Fibroblast of lung (primary cell): ENCODE measurements at regions not wholly inside any gene's neighbourhood (a gene's known extent, or its start where the extent isn't known, plus 50 kb on each side); places are given as distances from the start of the nearest gene placed in this dataset.

Experiments
- CTCF ChIP-seq, 2 donors: IDR thresholded peaks in 1 of 2; conservative IDR thresholded peaks in 1 of 2; 1 replicate in 1 of 2; 2 replicates in 1 of 2; pipeline ENCODE4 v1.5.1; 2011 to 2012; ENCODE audit warnings: low read length in 2 of 2, control low read depth in 1 of 2, inconsistent platforms in 1 of 2, low read depth in 1 of 2, mild to moderate bottlenecking in 1 of 2
- EZH2 ChIP-seq: IDR thresholded peaks from 2 replicates; pipeline ENCODE4 v1.5.1; 2012; ENCODE audit warnings: low read length, control low read depth, mild to moderate bottlenecking; ENCODE audit errors: missing control alignments

- TF ChIP-seq CTCF (conservative IDR thresholded peaks at IDR 0.05 in 1 of 2, IDR thresholded peaks at IDR 0.05 in 1 of 2; ENCODE audit: low read depth in 1 of 2, low read length in 2 of 2) (no peak), EZH2 (no peak)
Observed at GRCh38 chr11:90635151-90635550, 412.3 kb upstream of the CHORDC1 start.
